H1 (cell line): ENCODE measurements at regions not wholly inside any gene's neighbourhood (a gene's known extent, or its start where the extent isn't known, plus 50 kb on each side); places are given as distances from the start of the nearest gene placed in this dataset.

Experiments used
- TAF7 ChIP-seq: optimal IDR thresholded peaks from 2 replicates; pipeline ENCODE3; 2011; ENCODE audit warnings: low read depth, mild to moderate bottlenecking, inconsistent platforms, low read length, moderate library complexity, borderline replicate concordance

GRCh38 chrY:19011605-19012090 lies 238.1 kb upstream of the HSFY2 start (continued):
- TF ChIP-seq TAF7: no peak
